ENCODE measurements at regions not wholly inside any gene's neighbourhood (a gene's known extent, or its start where the extent isn't known, plus 50 kb on each side); places are given as distances from the start of the nearest gene placed in this dataset.
"Not testable (repeated sequence)": the region's sequence is repeated elsewhere in the genome, so short reads cannot be mapped to it uniquely, and the experiment has no call there.

GRCh38 chr2:62605471-62605870, 99.5 kb upstream of the TMEM17 start:
- TF ChIP-seq CTCF, POLR2A (IDR thresholded peaks at IDR 0.05): not testable (repeated sequence)
